Upper lobe of right lung (tissue), 1 donor: ENCODE measurements at regions not wholly inside any gene's neighbourhood (a gene's known extent, or its start where the extent isn't known, plus 50 kb on each side); places are given as distances from the start of the nearest gene placed in this dataset.
"Not testable (repeated sequence)": the region's sequence is repeated elsewhere in the genome, so short reads cannot be mapped to it uniquely, and the experiment has no call there.

ENCODE experiments used
- ATAC-seq: fragments of 200-7000 bp; cut with Tn5 transposase; one replicate; pipeline ENCODE4 v1.9.1; 2020; ENCODE audit warnings: mild to moderate bottlenecking, moderate library complexity
- DNase-seq: peaks from one replicate; pipeline ENCODE4 v3.0.0-alpha.2; 2020
- H3K27ac ChIP-seq: fragments of 200-600 bp; one replicate; pipeline ENCODE4 v1.8.0; 2022
- H3K27me3 ChIP-seq: fragments of 200-600 bp; one replicate; pipeline ENCODE4 v1.8.0; 2022; ENCODE audit warnings: mild to moderate bottlenecking
- H3K36me3 ChIP-seq: fragments of 200-600 bp; one replicate; pipeline ENCODE4 v1.8.0; 2022
- H3K4me1 ChIP-seq: fragments of 200-600 bp; one replicate; pipeline ENCODE4 v1.8.0; 2022
- H3K4me3 ChIP-seq: fragments of 200-600 bp; one replicate; pipeline ENCODE4 v1.8.0; 2022; ENCODE audit warnings: mild to moderate bottlenecking
- H3K9me3 ChIP-seq: fragments of 200-600 bp; one replicate; pipeline ENCODE4 v1.8.0; 2022
- CTCF ChIP-seq: fragments of 200-600 bp; IDR thresholded peaks from one replicate; pipeline ENCODE4 v1.8.0; 2022; ENCODE audit warnings: antibody characterized with exemption
- intact Hi-C: fragments of 100-400 bp; cut with DNase I; formaldehyde crosslinking; loops from one replicate; pipeline ENCODE4 v1.11.0; 2022
- donor health status: DM: no; HTN: yes; CAD: no; lungs with severe emphysema.

- Histone ChIP-seq H3K9me3 (no peaks in the 10 kb centered on the region), H3K4me1 (no peaks in the 10 kb centered on the region), H3K4me3 (no peak overlapping the region), H3K27me3 (peaks cover 9% of the 10 kb centered on the region), H3K36me3 (no peaks in the 10 kb centered on the region), H3K27ac (no peak overlapping the region)
- TF ChIP-seq CTCF = no peak
- ATAC-seq (no peak), DNase-seq (no peak)
- intact Hi-C loops = no loop called here
Observed at GRCh38 chr7:142563470-142563869, 185.8 kb upstream of the PRSS1 start.

- H3K36me3 ChIP-seq = no peaks in the 10 kb centered on the region
- no peak for ATAC-seq
- no peaks in the 10 kb centered on the region for H3K9me3 ChIP-seq
- intact Hi-C loops = no loop called here
- H3K4me1 ChIP-seq = no peaks in the 10 kb centered on the region
- DNase-seq = no peak
- peaks cover 9% of the 10 kb centered on the region for H3K27me3 ChIP-seq
- H3K27ac ChIP-seq = no peak overlapping the region
- H3K4me3 ChIP-seq = no peak overlapping the region
- TF ChIP-seq CTCF = no peak
Observed at GRCh38 chr7:142562688-142563087, 186.6 kb upstream of the PRSS1 start.

- DNase-seq, H3K4me3 ChIP-seq, H3K9me3 ChIP-seq, intact Hi-C loops, H3K27ac ChIP-seq, H3K36me3 ChIP-seq, H3K4me1 ChIP-seq, H3K27me3 ChIP-seq, ATAC-seq: not testable (repeated sequence)
Observed at GRCh38 chr7:142561396-142561795, 187.9 kb upstream of the PRSS1 start.

GRCh38 chr7:142560770-142561169 lies 188.5 kb upstream of the PRSS1 start:
- H3K27ac ChIP-seq, intact Hi-C loops, ATAC-seq, H3K4me3 ChIP-seq, H3K27me3 ChIP-seq, H3K9me3 ChIP-seq, H3K4me1 ChIP-seq, H3K36me3 ChIP-seq, DNase-seq: not testable (repeated sequence)

- Histone ChIP-seq H3K9me3 (no peaks in the 10 kb centered on the region), H3K27ac (no peak overlapping the region), H3K27me3 (peaks cover 9% of the 10 kb centered on the region), H3K4me3 (no peak overlapping the region), H3K4me1 (no peaks in the 10 kb centered on the region), H3K36me3 (no peaks in the 10 kb centered on the region)
- intact Hi-C loops = no loop called here
- DNase-seq (no peak), ATAC-seq (no peak)
- TF ChIP-seq CTCF = no peak
Observed at GRCh38 chr7:142560166-142560565, 189.1 kb upstream of the PRSS1 start.

- Histone ChIP-seq H3K27me3 (peaks cover 9% of the 10 kb centered on the region), H3K4me1 (no peaks in the 10 kb centered on the region), H3K9me3 (no peaks in the 10 kb centered on the region), H3K4me3 (no peak overlapping the region), H3K27ac (no peak overlapping the region), H3K36me3 (no peaks in the 10 kb centered on the region)
- DNase-seq (no peak), ATAC-seq (peak; percentile 81)
- peak; percentile 58 for TF ChIP-seq CTCF
- intact Hi-C loops = no loop called here
Observed at GRCh38 chr7:142557971-142558582, 191.2 kb upstream of the PRSS1 start.

GRCh38 chr7:142556740-142557139 lies 192.5 kb upstream of the PRSS1 start:
- intact Hi-C loops = no loop called here
- no peak overlapping the region for H3K4me3 ChIP-seq
- H3K4me1 ChIP-seq = no peaks in the 10 kb centered on the region
- ATAC-seq (peak; percentile 82), DNase-seq (peak; percentile 68)
- no peak for TF ChIP-seq CTCF
- H3K27ac ChIP-seq = no peak overlapping the region
- no peaks in the 10 kb centered on the region for H3K36me3 ChIP-seq
- no peaks in the 10 kb centered on the region for H3K9me3 ChIP-seq
- H3K27me3 ChIP-seq = peaks cover 4% of the 10 kb centered on the region
